CD4-positive, alpha-beta T cell treated with Interleukin-21 for 1 hour (primary cell): ENCODE measurements at regions not wholly inside any gene's neighbourhood (a gene's known extent, or its start where the extent isn't known, plus 50 kb on each side); places are given as distances from the start of the nearest gene placed in this dataset.
"Not testable (repeated sequence)": the region's sequence is repeated elsewhere in the genome, so short reads cannot be mapped to it uniquely, and the experiment has no call there.

Source experiments
- DNase-seq: peaks from one replicate; pipeline ENCODE4 v3.0.0-alpha.2; 2020

- no peak for DNase-seq
Observed at GRCh38 chr13:44746690-44747089, 170.6 kb upstream of the TSC22D1 start.

GRCh38 chr13:44744880-44745633 is 168.9 kb upstream of the TSC22D1 start:
- no peak for DNase-seq

- no peak for DNase-seq
Observed at GRCh38 chr13:44739539-44739938, 163.4 kb upstream of the TSC22D1 start.

- DNase-seq, result no peak
Observed at GRCh38 chr13:44739120-44739519, 163.0 kb upstream of the TSC22D1 start.

- no peak for DNase-seq
Observed at GRCh38 chr13:44738463-44738862, 162.3 kb upstream of the TSC22D1 start.

- no peak for DNase-seq
Observed at GRCh38 chr13:44735806-44736205, 159.7 kb upstream of the TSC22D1 start.

GRCh38 chr13:44734201-44734707 is 158.1 kb upstream of the TSC22D1 start:
- no peak for DNase-seq

GRCh38 chr13:44732503-44733098 is 156.5 kb upstream of the TSC22D1 start:
- DNase-seq, result no peak

GRCh38 chr13:44730851-44731250 is 154.7 kb upstream of the TSC22D1 start:
- no peak for DNase-seq

- no peak for DNase-seq
Observed at GRCh38 chr13:44730099-44730498, 154.0 kb upstream of the TSC22D1 start.

- not testable (repeated sequence) for DNase-seq
Observed at GRCh38 chr13:44727591-44727990, 151.5 kb upstream of the TSC22D1 start.

- no peak for DNase-seq
Observed at GRCh38 chr13:44726778-44727177, 150.6 kb upstream of the TSC22D1 start.

- no peak for DNase-seq
Observed at GRCh38 chr13:44726214-44726613, 150.1 kb upstream of the TSC22D1 start.

GRCh38 chr13:44719857-44720671 is 143.9 kb upstream of the TSC22D1 start:
- DNase-seq, result no peak

- DNase-seq, result no peak
Observed at GRCh38 chr13:44718467-44718866, 142.3 kb upstream of the TSC22D1 start.

GRCh38 chr13:44715287-44716230 is 139.4 kb upstream of the TSC22D1 start:
- no peak for DNase-seq

GRCh38 chr13:44713788-44714469 is 137.8 kb upstream of the TSC22D1 start:
- no peak for DNase-seq

- DNase-seq, result no peak
Observed at GRCh38 chr13:44711706-44712105, 135.6 kb upstream of the TSC22D1 start.

- no peak for DNase-seq
Observed at GRCh38 chr13:44710576-44710975, 134.4 kb upstream of the TSC22D1 start.

- DNase-seq, result not testable (repeated sequence)
Observed at GRCh38 chr13:44704811-44705210, 128.7 kb upstream of the TSC22D1 start.

- no peak for DNase-seq
Observed at GRCh38 chr13:44703371-44703770, 127.2 kb upstream of the TSC22D1 start.

- no peak for DNase-seq
Observed at GRCh38 chr13:44698066-44698465, 121.9 kb upstream of the TSC22D1 start.
